Retinal pigment epithelial cell (primary cell): ENCODE measurements at regions not wholly inside any gene's neighbourhood (a gene's known extent, or its start where the extent isn't known, plus 50 kb on each side); places are given as distances from the start of the nearest gene placed in this dataset.

Experiments
- DNase-seq: peaks from one replicate; pipeline ENCODE4 v3.0.0-alpha.2; 2010; ENCODE audit warnings: low read depth
- H3K4me3 ChIP-seq: 2 replicates; pipeline ENCODE4 v1.5.1; 2011; ENCODE audit warnings: mild to moderate bottlenecking, low read length, control low read depth, moderate library complexity
- CTCF ChIP-seq: conservative IDR thresholded peaks from 2 replicates; pipeline ENCODE4 v1.5.1; 2011; ENCODE audit warnings: low read depth, low read length, control low read depth, inconsistent platforms

- DNase-seq: no peak
- no peak for TF ChIP-seq CTCF
- H3K4me3 ChIP-seq: no peak overlapping the region
Measured at GRCh38 chr6:16922282-16922681, 161.0 kb upstream of the ATXN1 start.

- no peak overlapping the region for H3K4me3 ChIP-seq
- TF ChIP-seq CTCF: no peak
- no peak for DNase-seq
Measured at GRCh38 chr6:16921399-16922110, 160.3 kb upstream of the ATXN1 start.

- H3K4me3 ChIP-seq: no peak overlapping the region
- TF ChIP-seq CTCF: no peak
- no peak for DNase-seq
Measured at GRCh38 chr6:16918586-16918985, 157.3 kb upstream of the ATXN1 start.

- no peak for DNase-seq
- no peak overlapping the region for H3K4me3 ChIP-seq
- no peak for TF ChIP-seq CTCF
Measured at GRCh38 chr6:16914184-16914583, 152.9 kb upstream of the ATXN1 start.

GRCh38 chr6:16912756-16913155, 151.5 kb upstream of the ATXN1 start:
- no peak for DNase-seq
- TF ChIP-seq CTCF: no peak
- H3K4me3 ChIP-seq: no peak overlapping the region

GRCh38 chr6:16911088-16911487, 149.8 kb upstream of the ATXN1 start:
- DNase-seq: no peak
- no peak overlapping the region for H3K4me3 ChIP-seq
- TF ChIP-seq CTCF: no peak

GRCh38 chr6:16909658-16910360, 148.5 kb upstream of the ATXN1 start:
- DNase-seq: no peak
- TF ChIP-seq CTCF: no peak
- no peak overlapping the region for H3K4me3 ChIP-seq
